ENCODE measurements at regions not wholly inside any gene's neighbourhood (a gene's known extent, or its start where the extent isn't known, plus 50 kb on each side); places are given as distances from the start of the nearest gene placed in this dataset.

GRCh38 chr1:106897976-106898375, 158.5 kb upstream of the PRMT6 start:
- TF ChIP-seq POLR2A (IDR thresholded peaks at IDR 0.05; ENCODE audit: low read depth, low read length): no peak
- DNase-seq (ENCODE audit: insufficient read length, low spot score): no peak
- FAIRE-seq: no peak

GRCh38 chr1:106899644-106900043, 156.8 kb upstream of the PRMT6 start:
- TF ChIP-seq POLR2A (IDR thresholded peaks at IDR 0.05; ENCODE audit: low read depth, low read length): no peak
- DNase-seq (ENCODE audit: insufficient read length, low spot score): no peak
- no peak for FAIRE-seq

GRCh38 chr1:106907795-106908194, 148.7 kb upstream of the PRMT6 start:
- no peak for TF ChIP-seq POLR2A (IDR thresholded peaks at IDR 0.05; ENCODE audit: low read depth, low read length)
- no peak for FAIRE-seq
- DNase-seq (ENCODE audit: insufficient read length, low spot score): no peak

- FAIRE-seq: no peak
- no peak for TF ChIP-seq POLR2A (IDR thresholded peaks at IDR 0.05; ENCODE audit: low read depth, low read length)
- DNase-seq (ENCODE audit: insufficient read length, low spot score): no peak
Observed at GRCh38 chr1:106908689-106909088, 147.8 kb upstream of the PRMT6 start.

GRCh38 chr1:106910798-106911197, 145.7 kb upstream of the PRMT6 start:
- peak; percentile 88 for FAIRE-seq
- no peak for TF ChIP-seq POLR2A (IDR thresholded peaks at IDR 0.05; ENCODE audit: low read depth, low read length)
- DNase-seq (ENCODE audit: insufficient read length, low spot score): no peak

- FAIRE-seq (peak; percentile 61), DNase-seq (ENCODE audit: insufficient read length, low spot score) (no peak)
- no peak for TF ChIP-seq POLR2A (IDR thresholded peaks at IDR 0.05; ENCODE audit: low read depth, low read length)
Observed at GRCh38 chr1:106912131-106912530, 144.3 kb upstream of the PRMT6 start.

- FAIRE-seq (peak; percentile 76), DNase-seq (ENCODE audit: insufficient read length, low spot score) (no peak)
- no peak for TF ChIP-seq POLR2A (IDR thresholded peaks at IDR 0.05; ENCODE audit: low read depth, low read length)
Observed at GRCh38 chr1:106921186-106921585, 135.3 kb upstream of the PRMT6 start.

- no peak for TF ChIP-seq POLR2A (IDR thresholded peaks at IDR 0.05; ENCODE audit: low read depth, low read length)
- peak; percentile 97 for FAIRE-seq
- DNase-seq (ENCODE audit: insufficient read length, low spot score): peak; percentile 16
Observed at GRCh38 chr1:106924360-106924759, 132.1 kb upstream of the PRMT6 start.

GRCh38 chr1:106925750-106926149, 130.7 kb upstream of the PRMT6 start:
- TF ChIP-seq POLR2A (IDR thresholded peaks at IDR 0.05; ENCODE audit: low read depth, low read length): no peak
- DNase-seq (ENCODE audit: insufficient read length, low spot score): no peak
- no peak for FAIRE-seq

- no peak for TF ChIP-seq POLR2A (IDR thresholded peaks at IDR 0.05; ENCODE audit: low read depth, low read length)
- DNase-seq (ENCODE audit: insufficient read length, low spot score): no peak
- FAIRE-seq: peak; percentile 95
Observed at GRCh38 chr1:106926803-106927582, 129.5 kb upstream of the PRMT6 start.

- TF ChIP-seq POLR2A (IDR thresholded peaks at IDR 0.05; ENCODE audit: low read depth, low read length): no peak
- DNase-seq (ENCODE audit: insufficient read length, low spot score): peak; percentile 15
- peak; percentile 100 for FAIRE-seq
Observed at GRCh38 chr1:106937104-106937503, 119.4 kb upstream of the PRMT6 start.

GRCh38 chr1:106944721-106945120, 111.8 kb upstream of the PRMT6 start:
- FAIRE-seq (peak; percentile 30), DNase-seq (ENCODE audit: insufficient read length, low spot score) (no peak)
- no peak for TF ChIP-seq POLR2A (IDR thresholded peaks at IDR 0.05; ENCODE audit: low read depth, low read length)

GRCh38 chr1:106952776-106953175, 103.7 kb upstream of the PRMT6 start:
- TF ChIP-seq POLR2A (IDR thresholded peaks at IDR 0.05; ENCODE audit: low read depth, low read length): no peak
- FAIRE-seq (peak; percentile 96), DNase-seq (ENCODE audit: insufficient read length, low spot score) (no peak)

- TF ChIP-seq POLR2A (IDR thresholded peaks at IDR 0.05; ENCODE audit: low read depth, low read length): no peak
- DNase-seq (ENCODE audit: insufficient read length, low spot score): no peak
- peak; percentile 27 for FAIRE-seq
Observed at GRCh38 chr1:106954661-106955229, 101.7 kb upstream of the PRMT6 start.

- DNase-seq (ENCODE audit: insufficient read length, low spot score) (no peak), FAIRE-seq (peak; percentile 53)
Observed at GRCh38 chr1:106956721-106957120, 99.8 kb upstream of the PRMT6 start.

More at GRCh38 chr1:106956721-106957120, 99.8 kb upstream of the PRMT6 start:
- TF ChIP-seq POLR2A (IDR thresholded peaks at IDR 0.05; ENCODE audit: low read depth, low read length): no peak
